WERI-Rb-1 (cell line): ENCODE measurements at regions not wholly inside any gene's neighbourhood (a gene's known extent, or its start where the extent isn't known, plus 50 kb on each side); places are given as distances from the start of the nearest gene placed in this dataset.

Source experiments
- DNase-seq: peaks from one replicate; pipeline ENCODE4 v3.0.0-alpha.2; 2020
- H3K27ac ChIP-seq: fragments of 250-450 bp; sonication (Bioruptor Pico); 2 replicates; pipeline ENCODE4 v1.5.1; 2020; ENCODE audit warnings: mild to moderate bottlenecking, moderate library complexity
- H3K27me3 ChIP-seq: fragments of 250-450 bp; sonication (Bioruptor Pico); 2 replicates; pipeline ENCODE4 v1.5.1; 2021; ENCODE audit warnings: mild to moderate bottlenecking, low read depth, moderate library complexity; ENCODE audit not compliant: insufficient read depth, severe bottlenecking
- H3K36me3 ChIP-seq: fragments of 250-450 bp; sonication (Bioruptor Pico); 2 replicates; pipeline ENCODE4 v1.5.1; 2020; ENCODE audit warnings: mild to moderate bottlenecking, moderate library complexity
- H3K4me3 ChIP-seq: 2 replicates; pipeline ENCODE4 v1.5.1; 2011; ENCODE audit warnings: low read depth, mild to moderate bottlenecking, control low read depth, low read length
- H3K9me3 ChIP-seq: fragments of 250-450 bp; sonication (Bioruptor Pico); 2 replicates; pipeline ENCODE4 v1.5.1; 2021; ENCODE audit warnings: mild to moderate bottlenecking, moderate library complexity; ENCODE audit not compliant: severe bottlenecking
- CTCF ChIP-seq: IDR thresholded peaks from 2 replicates; pipeline ENCODE4 v1.5.1; 2011; ENCODE audit warnings: low read depth, mild to moderate bottlenecking, control low read depth, inconsistent platforms, low read length

- H3K36me3 ChIP-seq, result peaks cover 5% of the 10 kb centered on the region; the same call in 1 of the 2 replicates
- no peak for TF ChIP-seq CTCF
- no peak overlapping the region for H3K4me3 ChIP-seq
- DNase-seq, result no peak
- H3K27ac ChIP-seq, result no peak overlapping the region
- H3K27me3 ChIP-seq, result no peaks in the 10 kb centered on the region
- peaks cover 5% of the 10 kb centered on the region for H3K9me3 ChIP-seq
Observed at GRCh38 chr10:78299851-78300468, 266.3 kb downstream of the RPS24 start.

GRCh38 chr10:78300526-78300925 is 266.9 kb downstream of the RPS24 start:
- Histone ChIP-seq H3K27ac (no peak overlapping the region), H3K36me3 (peaks cover 5% of the 10 kb centered on the region; the same call in 1 of the 2 replicates), H3K27me3 (no peaks in the 10 kb centered on the region), H3K4me3 (no peak overlapping the region), H3K9me3 (peaks cover 5% of the 10 kb centered on the region)
- no peak for DNase-seq
- TF ChIP-seq CTCF, result no peak

GRCh38 chr10:78301481-78301880 is 267.8 kb downstream of the RPS24 start:
- Histone ChIP-seq H3K9me3 (peaks cover 5% of the 10 kb centered on the region), H3K36me3 (peaks cover 5% of the 10 kb centered on the region; the same call in 1 of the 2 replicates), H3K27me3 (no peaks in the 10 kb centered on the region), H3K27ac (peak overlapping the region; percentile 93), H3K4me3 (no peak overlapping the region)
- no peak for DNase-seq
- no peak for TF ChIP-seq CTCF

GRCh38 chr10:78301891-78302738 is 268.5 kb downstream of the RPS24 start:
- Histone ChIP-seq H3K27ac (peak overlapping the region; percentile 93), H3K9me3 (peaks cover 5% of the 10 kb centered on the region), H3K36me3 (peaks cover 5% of the 10 kb centered on the region; the same call in 1 of the 2 replicates), H3K27me3 (no peaks in the 10 kb centered on the region), H3K4me3 (peak overlapping the region; percentile 45)
- peak; percentile 47; the same call in 1 of the 2 replicates for TF ChIP-seq CTCF
- peak; percentile 55 for DNase-seq

- DNase-seq, result no peak
- H3K27ac ChIP-seq, result peak overlapping the region; percentile 93
- TF ChIP-seq CTCF, result no peak
- H3K9me3 ChIP-seq, result peaks cover 5% of the 10 kb centered on the region
- peaks cover 5% of the 10 kb centered on the region; the same call in 1 of the 2 replicates for H3K36me3 ChIP-seq
- no peaks in the 10 kb centered on the region for H3K27me3 ChIP-seq
- peak overlapping the region; percentile 45 for H3K4me3 ChIP-seq
Observed at GRCh38 chr10:78302739-78302988, 269.0 kb downstream of the RPS24 start.
